Type B pancreatic cell (in vitro differentiated cells): ENCODE measurements at regions not wholly inside any gene's neighbourhood (a gene's known extent, or its start where the extent isn't known, plus 50 kb on each side); places are given as distances from the start of the nearest gene placed in this dataset.
A peak's percentile ranks its signal among the peaks of the same experiment; 100 is the strongest.

Source experiments
- DNase-seq: peaks from one replicate; pipeline ENCODE4 v3.0.0; 2021; ENCODE audit warnings: mixed read lengths; ENCODE audit not compliant: unreplicated experiment; ENCODE audit errors: extremely low spot score
- H3K27ac Mint-ChIP-seq: 2 replicates; pipeline ENCODE4 v1.8.0; 2021; ENCODE audit warnings: mild to moderate bottlenecking, mixed read lengths
- H3K27me3 Mint-ChIP-seq: 2 replicates; pipeline ENCODE4 v1.8.0; 2021; ENCODE audit warnings: mixed read lengths
- H3K36me3 Mint-ChIP-seq: 2 replicates; pipeline ENCODE4 v1.8.0; 2021; ENCODE audit warnings: mixed read lengths
- H3K4me1 Mint-ChIP-seq: one replicate; pipeline ENCODE4 v1.8.0; 2021; ENCODE audit warnings: mixed read lengths; ENCODE audit not compliant: unreplicated experiment
- H3K4me3 Mint-ChIP-seq: 2 replicates; pipeline ENCODE4 v1.8.0; 2021; ENCODE audit warnings: mild to moderate bottlenecking, mixed read lengths
- H3K9me3 Mint-ChIP-seq: 2 replicates; pipeline ENCODE4 v1.8.0; 2021; ENCODE audit warnings: mixed read lengths
- TF ChIP-seq, protein P1 (sequence below): fragments of 200-600 bp; sonication (generic); conservative IDR thresholded peaks from 2 replicates; pipeline ENCODE4 v1.5.0; 2021; ENCODE audit warnings: antibody characterized with exemption, mild to moderate bottlenecking

DNA sequence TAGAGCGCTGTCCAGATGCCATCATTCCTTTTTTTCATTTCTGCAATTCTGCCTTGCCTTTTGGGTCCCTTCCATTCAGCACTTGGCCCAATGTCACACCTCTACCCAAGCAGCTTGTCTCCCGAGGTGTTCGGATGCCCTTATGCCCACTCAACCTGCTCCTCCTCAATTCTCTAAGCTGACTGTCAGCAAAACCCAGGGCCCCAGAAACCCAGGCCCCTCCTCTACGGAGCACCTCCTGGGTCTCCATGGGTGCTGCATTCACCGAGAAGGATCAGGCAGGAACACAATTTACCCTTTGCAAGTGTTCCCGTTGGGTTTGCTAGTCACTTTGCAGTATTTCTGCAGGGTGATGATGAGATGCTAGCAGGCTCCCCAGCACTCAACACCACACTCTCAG lies 86.7 kb upstream of the RAB6C start:
- Mint-ChIP-seq H3K27ac (no peak overlapping the region), H3K4me1 (peaks cover 3% of the 10 kb centered on the region), H3K9me3 (no peaks in the 10 kb centered on the region), H3K36me3 (no peaks in the 10 kb centered on the region), H3K4me3 (no peak overlapping the region), H3K27me3 (peaks cover 43% of the 10 kb centered on the region)
- DNase-seq, result no peak
- TF ChIP-seq, protein P1, sequence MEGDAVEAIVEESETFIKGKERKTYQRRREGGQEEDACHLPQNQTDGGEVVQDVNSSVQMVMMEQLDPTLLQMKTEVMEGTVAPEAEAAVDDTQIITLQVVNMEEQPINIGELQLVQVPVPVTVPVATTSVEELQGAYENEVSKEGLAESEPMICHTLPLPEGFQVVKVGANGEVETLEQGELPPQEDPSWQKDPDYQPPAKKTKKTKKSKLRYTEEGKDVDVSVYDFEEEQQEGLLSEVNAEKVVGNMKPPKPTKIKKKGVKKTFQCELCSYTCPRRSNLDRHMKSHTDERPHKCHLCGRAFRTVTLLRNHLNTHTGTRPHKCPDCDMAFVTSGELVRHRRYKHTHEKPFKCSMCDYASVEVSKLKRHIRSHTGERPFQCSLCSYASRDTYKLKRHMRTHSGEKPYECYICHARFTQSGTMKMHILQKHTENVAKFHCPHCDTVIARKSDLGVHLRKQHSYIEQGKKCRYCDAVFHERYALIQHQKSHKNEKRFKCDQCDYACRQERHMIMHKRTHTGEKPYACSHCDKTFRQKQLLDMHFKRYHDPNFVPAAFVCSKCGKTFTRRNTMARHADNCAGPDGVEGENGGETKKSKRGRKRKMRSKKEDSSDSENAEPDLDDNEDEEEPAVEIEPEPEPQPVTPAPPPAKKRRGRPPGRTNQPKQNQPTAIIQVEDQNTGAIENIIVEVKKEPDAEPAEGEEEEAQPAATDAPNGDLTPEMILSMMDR, result no peak

DNA sequence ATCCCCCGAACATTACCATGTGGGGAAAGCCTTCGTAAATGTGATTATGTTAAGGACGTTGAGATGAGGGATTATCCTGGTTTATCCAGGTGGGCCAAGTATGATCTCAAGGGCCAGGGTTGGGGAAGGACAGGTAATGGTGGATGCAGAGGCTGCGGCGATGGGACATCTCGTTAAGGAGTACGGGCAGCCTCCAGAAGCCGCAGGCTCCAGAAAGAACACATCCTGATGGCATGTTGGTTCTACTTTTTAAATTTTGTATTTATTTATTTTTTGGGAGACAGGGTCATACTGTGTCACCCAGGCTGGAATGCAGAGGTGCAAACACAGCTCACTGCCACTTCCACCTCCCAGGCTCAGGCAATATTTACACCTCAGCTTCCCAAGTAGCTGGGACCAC lies 86.2 kb upstream of the RAB6C start:
- Mint-ChIP-seq H3K9me3 (no peaks in the 10 kb centered on the region), H3K27ac (no peak overlapping the region), H3K27me3 (peaks cover 46% of the 10 kb centered on the region), H3K4me3 (no peak overlapping the region), H3K36me3 (no peaks in the 10 kb centered on the region), H3K4me1 (peaks cover 3% of the 10 kb centered on the region)
- TF ChIP-seq, protein P1, result no peak
- no peak for DNase-seq

DNA sequence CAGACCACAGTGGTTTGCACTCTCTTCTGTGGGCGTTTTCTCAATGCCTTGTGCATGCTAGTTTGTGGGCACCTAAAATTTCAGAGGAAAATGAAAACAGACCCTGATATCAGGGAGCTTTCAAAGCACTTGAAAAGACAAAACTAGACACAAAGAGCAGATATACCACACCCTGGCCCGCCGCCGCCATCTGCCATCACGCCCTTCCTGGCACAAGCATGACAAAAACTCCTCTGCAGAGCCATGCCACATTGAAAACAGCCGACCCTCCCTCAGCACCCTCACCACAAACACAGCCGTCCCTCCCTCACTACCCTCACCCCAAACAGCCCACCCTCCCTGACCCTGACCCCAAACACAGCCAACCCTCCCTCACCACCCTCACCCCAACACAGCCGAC lies 84.8 kb upstream of the RAB6C start:
- Mint-ChIP-seq H3K36me3 (no peaks in the 10 kb centered on the region), H3K9me3 (peaks cover 4% of the 10 kb centered on the region), H3K27ac (no peak overlapping the region), H3K27me3 (peaks cover 40% of the 10 kb centered on the region), H3K4me1 (peaks cover 3% of the 10 kb centered on the region), H3K4me3 (no peak overlapping the region)
- peak; percentile 24 for DNase-seq
- TF ChIP-seq, protein P1, result no peak

DNA sequence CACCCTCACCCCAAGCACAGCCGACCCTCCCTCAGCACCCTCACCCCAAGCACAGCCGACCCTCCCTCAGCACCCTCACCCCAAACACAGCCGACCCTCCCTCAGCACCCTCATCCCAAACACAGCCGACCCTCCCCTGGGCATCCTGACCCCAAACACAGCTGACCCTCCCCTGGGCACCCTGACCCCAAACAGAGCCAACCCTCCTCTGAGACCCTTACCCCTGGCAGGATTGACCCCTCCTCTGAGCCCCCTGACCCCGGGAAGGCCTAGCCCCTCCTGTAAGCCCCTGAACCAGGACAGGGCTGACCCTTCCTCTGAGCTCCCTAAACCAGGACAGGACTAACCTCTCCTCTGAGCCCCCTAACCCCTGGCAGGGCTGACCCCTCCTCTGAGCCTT lies 84.4 kb upstream of the RAB6C start:
- Mint-ChIP-seq H3K4me1 (peaks cover 3% of the 10 kb centered on the region), H3K4me3 (no peak overlapping the region), H3K36me3 (no peaks in the 10 kb centered on the region), H3K9me3 (peaks cover 4% of the 10 kb centered on the region), H3K27me3 (peaks cover 36% of the 10 kb centered on the region), H3K27ac (no peak overlapping the region)
- peak; percentile 31 for DNase-seq
- TF ChIP-seq, protein P1, result no peak

DNA sequence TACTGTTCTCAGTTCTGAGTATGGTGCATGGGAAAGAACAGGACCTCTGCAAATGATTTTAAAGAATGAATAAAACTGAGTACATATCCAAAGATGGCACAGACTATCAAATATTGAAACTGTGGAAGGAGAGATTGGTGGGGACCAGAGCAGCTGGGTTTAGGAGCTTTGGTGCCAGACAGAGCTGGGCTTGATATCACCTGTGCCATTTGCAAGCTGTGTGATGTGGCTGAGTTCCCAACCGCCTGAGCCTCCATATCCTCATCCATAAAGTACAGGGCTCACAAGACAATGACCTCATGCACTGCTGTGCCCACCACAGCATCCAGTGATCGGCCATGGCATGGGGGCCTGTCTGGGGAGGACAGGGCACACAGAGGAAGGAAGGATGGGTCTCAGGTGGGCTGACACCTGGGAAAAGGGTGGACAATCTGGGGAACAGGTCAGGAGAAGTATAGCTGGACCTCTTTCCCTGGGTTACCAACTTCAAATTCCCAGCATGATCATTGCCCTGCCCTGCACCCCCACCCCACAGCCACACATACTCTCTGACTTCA lies 83.9 kb upstream of the RAB6C start:
- no peak overlapping the region for H3K27ac Mint-ChIP-seq
- peak; percentile 37 for DNase-seq

More for the DNA sequence above, 83.9 kb upstream of the RAB6C start:
- peaks cover 4% of the 10 kb centered on the region for H3K9me3 Mint-ChIP-seq
- no peak overlapping the region for H3K4me3 Mint-ChIP-seq
- H3K4me1 Mint-ChIP-seq, result peaks cover 3% of the 10 kb centered on the region
- TF ChIP-seq, protein P1, result no peak
- H3K36me3 Mint-ChIP-seq, result no peaks in the 10 kb centered on the region
- H3K27me3 Mint-ChIP-seq, result peaks cover 30% of the 10 kb centered on the region
